Stimulated activated CD4-positive, alpha-beta T cell treated with anti-CD3 and anti-CD28 coated beads, Interleukin-1b, Interleukin-23, amount 100 ng/mL, for 1 hour (primary cell): ENCODE measurements at regions not wholly inside any gene's neighbourhood (a gene's known extent, or its start where the extent isn't known, plus 50 kb on each side); places are given as distances from the start of the nearest gene placed in this dataset.

Experiments used
- DNase-seq, 2 donors: peaks; one replicate each; pipeline ENCODE4 v3.0.0-alpha.2; 2020; ENCODE audit warnings: low read depth in 2 of 2

- no peak for DNase-seq
Observed at GRCh38 chr2:60321816-60322215, 231.6 kb downstream of the BCL11A start.

- no peak for DNase-seq
Observed at GRCh38 chr2:60320724-60321123, 232.7 kb downstream of the BCL11A start.

GRCh38 chr2:60319031-60319547, 234.4 kb downstream of the BCL11A start:
- DNase-seq: no peak

- no peak for DNase-seq
Observed at GRCh38 chr2:60318544-60318943, 234.9 kb downstream of the BCL11A start.

- no peak for DNase-seq
Observed at GRCh38 chr2:60317844-60318243, 235.6 kb downstream of the BCL11A start.

GRCh38 chr2:60317034-60317386, 236.4 kb downstream of the BCL11A start:
- DNase-seq: no peak

GRCh38 chr2:60316381-60317033, 236.9 kb downstream of the BCL11A start:
- DNase-seq: no peak

- no peak for DNase-seq
Observed at GRCh38 chr2:60313470-60314172, 239.8 kb downstream of the BCL11A start.

GRCh38 chr2:60312618-60313017, 240.8 kb downstream of the BCL11A start:
- no peak for DNase-seq

- no peak for DNase-seq
Observed at GRCh38 chr2:60311524-60311923, 241.9 kb downstream of the BCL11A start.

GRCh38 chr2:60309941-60310660, 243.4 kb downstream of the BCL11A start:
- no peak for DNase-seq

GRCh38 chr2:60309336-60309735, 244.1 kb downstream of the BCL11A start:
- no peak for DNase-seq

GRCh38 chr2:60306267-60306861, 247.1 kb downstream of the BCL11A start:
- no peak for DNase-seq

- DNase-seq: no peak
Observed at GRCh38 chr2:60303680-60304079, 249.8 kb downstream of the BCL11A start.

- no peak for DNase-seq
Observed at GRCh38 chr2:60302377-60303126, 250.9 kb downstream of the BCL11A start.

- DNase-seq: no peak
Observed at GRCh38 chr2:60301726-60302125, 251.7 kb downstream of the BCL11A start.

- DNase-seq: no peak
Observed at GRCh38 chr2:60299179-60299578, 254.3 kb downstream of the BCL11A start.

- no peak for DNase-seq
Observed at GRCh38 chr2:60298006-60298696, 255.3 kb downstream of the BCL11A start.

GRCh38 chr2:60297296-60298005, 256.0 kb downstream of the BCL11A start:
- DNase-seq: no peak

- no peak for DNase-seq
Observed at GRCh38 chr2:60296219-60296955, 257.1 kb downstream of the BCL11A start.
